Smooth muscle cell (in vitro differentiated cells): ENCODE measurements at regions not wholly inside any gene's neighbourhood (a gene's known extent, or its start where the extent isn't known, plus 50 kb on each side); places are given as distances from the start of the nearest gene placed in this dataset.
A peak's percentile ranks its signal among the peaks of the same experiment; 100 is the strongest.

Experiments
- DNase-seq: peaks from one replicate; lab custom pipeline; 2025; ENCODE audit not compliant: unreplicated experiment; lab: John Stamatoyannopoulos, UW
- H2AFZ ChIP-seq: fragments of 200-600 bp; sonication (generic); 2 replicates; pipeline ENCODE4 v1.6.0; 2016; ENCODE audit warnings: antibody characterized with exemption, low read depth, mild to moderate bottlenecking
- H3F3A ChIP-seq: fragments of 200-600 bp; sonication (generic); 2 replicates; pipeline ENCODE4 v1.6.0; 2017; ENCODE audit warnings: antibody characterized with exemption, low read depth
- H3K27ac ChIP-seq: fragments of 200-600 bp; sonication (generic); 2 replicates; pipeline ENCODE4 v1.5.1; 2016; ENCODE audit warnings: low read depth, mild to moderate bottlenecking
- H3K27me3 ChIP-seq: fragments of 200-600 bp; sonication (generic); 2 replicates; pipeline ENCODE4 v1.6.1; 2016; ENCODE audit warnings: low read depth, mild to moderate bottlenecking
- H3K36me3 ChIP-seq: fragments of 200-600 bp; sonication (generic); 2 replicates; pipeline ENCODE4 v1.5.1; 2016; ENCODE audit warnings: low read depth
- H3K4me1 ChIP-seq: fragments of 200-600 bp; sonication (generic); 2 replicates; pipeline ENCODE4 v1.5.1; 2016; ENCODE audit warnings: low read depth
- H3K4me2 ChIP-seq: fragments of 200-600 bp; sonication (generic); 2 replicates; pipeline ENCODE4 v1.6.0; 2016; ENCODE audit warnings: mild to moderate bottlenecking
- H3K4me3 ChIP-seq: fragments of 200-600 bp; sonication (generic); 2 replicates; pipeline ENCODE4 v1.5.1; 2016; ENCODE audit warnings: mild to moderate bottlenecking
- H3K79me2 ChIP-seq: fragments of 200-600 bp; sonication (generic); 2 replicates; pipeline ENCODE4 v1.6.0; 2016; ENCODE audit warnings: low read depth, mild to moderate bottlenecking
- H3K9ac ChIP-seq: fragments of 200-600 bp; sonication (generic); 2 replicates; pipeline ENCODE4 v1.6.0; 2016; ENCODE audit warnings: low read depth
- H3K9me3 ChIP-seq: fragments of 200-600 bp; sonication (generic); replicated peaks from 2 replicates; pipeline ENCODE4 v1.5.1; 2016; ENCODE audit warnings: low read depth
- H4K20me1 ChIP-seq: fragments of 200-600 bp; sonication (generic); 2 replicates; pipeline ENCODE4 v1.6.0; 2016; ENCODE audit warnings: low read depth
- CTCF ChIP-seq: fragments of 200-600 bp; sonication (generic); IDR thresholded peaks from 2 replicates; pipeline ENCODE4 v1.5.1; 2017; ENCODE audit warnings: borderline replicate concordance, mild to moderate bottlenecking, antibody characterized with exemption; ENCODE audit not compliant: insufficient read depth, poor library complexity, severe bottlenecking
- WGBS: methylation state at CpG from one replicate; pipeline ENCODE4 v1.1.7; 2016; ENCODE audit warnings: low lambda C conversion rate; 5-methylcytosine and 5-hydroxymethylcytosine counted together

GRCh38 chr15:39139431-39140059 lies 441.3 kb upstream of the THBS1 start:
- peaks cover 7% of the 10 kb centered on the region for H3F3A ChIP-seq
- H2AFZ ChIP-seq = no peak overlapping the region
- no peak overlapping the region for H3K4me3 ChIP-seq
- no peaks in the 10 kb centered on the region for H3K79me2 ChIP-seq
- no peaks in the 10 kb centered on the region for H4K20me1 ChIP-seq
- TF ChIP-seq CTCF = no peak
- H3K27me3 ChIP-seq = no peaks in the 10 kb centered on the region
- peak overlapping the region; percentile 65 for H3K9ac ChIP-seq
- DNase-seq = no peak
- no peaks in the 10 kb centered on the region for H3K9me3 ChIP-seq
- no peaks in the 10 kb centered on the region for H3K36me3 ChIP-seq
- peaks cover 26% of the 10 kb centered on the region for H3K4me1 ChIP-seq
- peak overlapping the region; percentile 94 for H3K27ac ChIP-seq
- 44% methylated on average over 2 of the region's 2 CpGs for WGBS
- H3K4me2 ChIP-seq = peak overlapping the region; percentile 73

GRCh38 chr15:39140060-39140604 lies 440.7 kb upstream of the THBS1 start:
- no peak for DNase-seq
- 0% methylated on average over 3 of the region's 3 CpGs for WGBS
- Histone ChIP-seq H4K20me1 (no peaks in the 10 kb centered on the region), H2AFZ (no peak overlapping the region), H3K27ac (peak overlapping the region; percentile 94), H3K4me1 (peaks cover 26% of the 10 kb centered on the region), H3F3A (peaks cover 7% of the 10 kb centered on the region), H3K27me3 (no peaks in the 10 kb centered on the region), H3K36me3 (no peaks in the 10 kb centered on the region), H3K4me3 (no peak overlapping the region), H3K4me2 (peak overlapping the region; percentile 73), H3K9ac (peak overlapping the region; percentile 65), H3K79me2 (no peaks in the 10 kb centered on the region), H3K9me3 (no peaks in the 10 kb centered on the region)
- TF ChIP-seq CTCF = no peak

- Histone ChIP-seq H3K27ac (no peak overlapping the region), H3K4me2 (no peak overlapping the region), H3K36me3 (no peaks in the 10 kb centered on the region), H3K4me3 (no peak overlapping the region), H3F3A (peaks cover 7% of the 10 kb centered on the region), H3K9me3 (no peaks in the 10 kb centered on the region), H3K27me3 (no peaks in the 10 kb centered on the region), H3K79me2 (no peaks in the 10 kb centered on the region), H3K9ac (no peak overlapping the region), H2AFZ (no peak overlapping the region), H4K20me1 (no peaks in the 10 kb centered on the region), H3K4me1 (peaks cover 15% of the 10 kb centered on the region)
- DNase-seq = no peak
- no peak for TF ChIP-seq CTCF
Observed at GRCh38 chr15:39142500-39142899, 438.4 kb upstream of the THBS1 start.

- Histone ChIP-seq H3F3A (peaks cover 7% of the 10 kb centered on the region), H3K9ac (no peak overlapping the region), H3K4me3 (no peak overlapping the region), H3K4me1 (peaks cover 15% of the 10 kb centered on the region), H3K79me2 (no peaks in the 10 kb centered on the region), H3K36me3 (no peaks in the 10 kb centered on the region), H4K20me1 (no peaks in the 10 kb centered on the region), H3K27me3 (no peaks in the 10 kb centered on the region), H2AFZ (no peak overlapping the region), H3K27ac (no peak overlapping the region), H3K9me3 (no peaks in the 10 kb centered on the region), H3K4me2 (no peak overlapping the region)
- TF ChIP-seq CTCF = no peak
- 95% methylated on average over 5 of the region's 5 CpGs for WGBS
- no peak for DNase-seq
Observed at GRCh38 chr15:39143479-39143878, 437.4 kb upstream of the THBS1 start.
